ENCODE measurements at regions not wholly inside any gene's neighbourhood (a gene's known extent, or its start where the extent isn't known, plus 50 kb on each side); places are given as distances from the start of the nearest gene placed in this dataset.

- H3K9me3 ChIP-seq (ENCODE audit: control insufficient read depth, low read depth, low read length), result no peaks in the 10 kb centered on the region
- FAIRE-seq (no peak), DNase-seq (ENCODE audit: low read depth, low spot score) (no peak)
- TF ChIP-seq EZH2 (IDR thresholded peaks at IDR 0.05; ENCODE audit: low read length) (no peak), CTCF (optimal IDR thresholded peaks at IDR 0.05 in 1 of 3, IDR thresholded peaks at IDR 0.05 in 1 of 3, conservative IDR thresholded peaks at IDR 0.05 in 1 of 3; ENCODE audit: extremely low read depth in 1 of 3, insufficient read depth in 2 of 3, low read length in 3 of 3) (no peak)
- no peak overlapping the region for H3K27ac ChIP-seq (ENCODE audit: control insufficient read depth, insufficient read depth, low read length)
- H3K4me2 ChIP-seq (ENCODE audit: control insufficient read depth, extremely low read depth, insufficient read depth, low read depth, low read length), result no peak overlapping the region
- H3K4me3 ChIP-seq (ENCODE audit: control insufficient read depth in 2 of 3, extremely low read depth in 1 of 3, insufficient read depth in 2 of 3, low read depth in 1 of 3, low read length in 3 of 3), result no peak overlapping the region
- H3K27me3 ChIP-seq (ENCODE audit: control insufficient read depth, extremely low read depth, insufficient read depth, low read length), result no peaks in the 10 kb centered on the region
- no peak overlapping the region for H3K9ac ChIP-seq (ENCODE audit: control insufficient read depth, extremely low read depth, insufficient read depth, low read length)
- no peaks in the 10 kb centered on the region for H3K79me2 ChIP-seq (ENCODE audit: control insufficient read depth, insufficient read depth, low read length)
- no peaks in the 10 kb centered on the region for H3K4me1 ChIP-seq (ENCODE audit: control insufficient read depth, extremely low read depth, insufficient read depth, low read length)
- H4K20me1 ChIP-seq (ENCODE audit: control insufficient read depth, extremely low read depth, insufficient read depth, low read length), result no peaks in the 10 kb centered on the region
- H2AFZ ChIP-seq (ENCODE audit: control insufficient read depth, low read length), result no peak overlapping the region
- H3K36me3 ChIP-seq (ENCODE audit: control insufficient read depth in 2 of 2, extremely low read depth in 1 of 2, insufficient read depth in 2 of 2, low read length in 2 of 2), result no peaks in the 10 kb centered on the region
- H3K9me1 ChIP-seq (ENCODE audit: control insufficient read depth, extremely low read depth, insufficient read depth, low read length), result no peaks in the 10 kb centered on the region
- dilution Hi-C loops (cut with MboI; ENCODE audit: extremely low pct_ligation_motif_present, low sequenced_read_pairs), result no loop called here
Measured at GRCh38 chr2:167708998-167709397, 538.4 kb downstream of the STK39 start.

GRCh38 chr2:167706800-167707199, 540.6 kb downstream of the STK39 start:
- H3K9ac ChIP-seq (ENCODE audit: control insufficient read depth, extremely low read depth, insufficient read depth, low read length), result no peak overlapping the region
- no peaks in the 10 kb centered on the region for H3K4me1 ChIP-seq (ENCODE audit: control insufficient read depth, extremely low read depth, insufficient read depth, low read length)
- dilution Hi-C loops (cut with MboI; ENCODE audit: extremely low pct_ligation_motif_present, low sequenced_read_pairs), result no loop called here
- H3K9me3 ChIP-seq (ENCODE audit: control insufficient read depth, low read depth, low read length), result no peaks in the 10 kb centered on the region
- no peak overlapping the region for H3K4me2 ChIP-seq (ENCODE audit: control insufficient read depth, extremely low read depth, insufficient read depth, low read depth, low read length)
- no peak overlapping the region for H3K4me3 ChIP-seq (ENCODE audit: control insufficient read depth in 2 of 3, extremely low read depth in 1 of 3, insufficient read depth in 2 of 3, low read depth in 1 of 3, low read length in 3 of 3)
- FAIRE-seq (no peak), DNase-seq (ENCODE audit: low read depth, low spot score) (no peak)
- no peaks in the 10 kb centered on the region for H3K36me3 ChIP-seq (ENCODE audit: control insufficient read depth in 2 of 2, extremely low read depth in 1 of 2, insufficient read depth in 2 of 2, low read length in 2 of 2)
- no peak overlapping the region for H3K27ac ChIP-seq (ENCODE audit: control insufficient read depth, insufficient read depth, low read length)
- no peaks in the 10 kb centered on the region for H3K27me3 ChIP-seq (ENCODE audit: control insufficient read depth, extremely low read depth, insufficient read depth, low read length)
- no peaks in the 10 kb centered on the region for H4K20me1 ChIP-seq (ENCODE audit: control insufficient read depth, extremely low read depth, insufficient read depth, low read length)
- no peaks in the 10 kb centered on the region for H3K79me2 ChIP-seq (ENCODE audit: control insufficient read depth, insufficient read depth, low read length)
- H2AFZ ChIP-seq (ENCODE audit: control insufficient read depth, low read length), result no peak overlapping the region
- no peaks in the 10 kb centered on the region for H3K9me1 ChIP-seq (ENCODE audit: control insufficient read depth, extremely low read depth, insufficient read depth, low read length)
- no peak for TF ChIP-seq CTCF (optimal IDR thresholded peaks at IDR 0.05 in 1 of 3, IDR thresholded peaks at IDR 0.05 in 1 of 3, conservative IDR thresholded peaks at IDR 0.05 in 1 of 3; ENCODE audit: extremely low read depth in 1 of 3, insufficient read depth in 2 of 3, low read length in 3 of 3)
- no peak for TF ChIP-seq EZH2 (IDR thresholded peaks at IDR 0.05; ENCODE audit: low read length)

Data from keratinocyte (primary cell).